Osteoblast (primary cell): ENCODE measurements at regions not wholly inside any gene's neighbourhood (a gene's known extent, or its start where the extent isn't known, plus 50 kb on each side); places are given as distances from the start of the nearest gene placed in this dataset.

Experiments used
- DNase-seq: peaks from one replicate; pipeline ENCODE4 v3.0.0; 2011; ENCODE audit warnings: low spot score, mixed read lengths; ENCODE audit not compliant: insufficient read length; ENCODE audit errors: missing footprints
- H2AFZ ChIP-seq: 2 replicates; pipeline ENCODE4 v1.6.0; 2011; ENCODE audit warnings: mild to moderate bottlenecking, low read length
- H3K27ac ChIP-seq: 2 replicates; pipeline ENCODE4 v1.5.1; 2011; ENCODE audit warnings: mild to moderate bottlenecking, low read depth, low read length, moderate library complexity
- H3K27me3 ChIP-seq: 2 replicates; pipeline ENCODE4 v1.6.0; 2012; ENCODE audit warnings: mild to moderate bottlenecking, control low read depth, inconsistent platforms, low read length, moderate library complexity; ENCODE audit not compliant: insufficient read depth
- H3K36me3 ChIP-seq: 2 replicates; pipeline ENCODE4 v1.5.1; 2011; ENCODE audit warnings: mild to moderate bottlenecking, low read length, control low read depth, moderate library complexity; ENCODE audit not compliant: insufficient read depth
- H3K4me1 ChIP-seq: 2 replicates; pipeline ENCODE4 v1.5.1; 2011; ENCODE audit warnings: mild to moderate bottlenecking, low read length, control low read depth, moderate library complexity; ENCODE audit not compliant: insufficient read depth
- H3K4me2 ChIP-seq: 2 replicates; pipeline ENCODE4 v1.6.0; 2011; ENCODE audit warnings: mild to moderate bottlenecking, low read length; ENCODE audit not compliant: insufficient read depth
- H3K4me3 ChIP-seq: fragments of 200-600 bp; sonication (generic); 3 replicates; pipeline ENCODE4 v1.5.1; 2012; ENCODE audit warnings: mild to moderate bottlenecking, low read length, inconsistent platforms; ENCODE audit not compliant: insufficient read depth
- H3K79me2 ChIP-seq: 2 replicates; pipeline ENCODE4 v1.6.0; 2012; ENCODE audit warnings: mild to moderate bottlenecking, low read length, control low read depth, inconsistent platforms; ENCODE audit not compliant: insufficient read depth
- H3K9me3 ChIP-seq: 2 replicates; pipeline ENCODE4 v1.5.1; 2011; ENCODE audit warnings: low read depth, low read length, control low read depth
- H4K20me1 ChIP-seq: 2 replicates; pipeline ENCODE4 v1.6.0; 2012; ENCODE audit warnings: mild to moderate bottlenecking, low read length, control low read depth; ENCODE audit not compliant: insufficient read depth
- CTCF ChIP-seq: IDR thresholded peaks from 2 replicates; pipeline ENCODE4 v1.5.1; 2011; ENCODE audit warnings: mild to moderate bottlenecking, low read depth, low read length, moderate library complexity; ENCODE audit errors: extremely low read depth

DNA sequence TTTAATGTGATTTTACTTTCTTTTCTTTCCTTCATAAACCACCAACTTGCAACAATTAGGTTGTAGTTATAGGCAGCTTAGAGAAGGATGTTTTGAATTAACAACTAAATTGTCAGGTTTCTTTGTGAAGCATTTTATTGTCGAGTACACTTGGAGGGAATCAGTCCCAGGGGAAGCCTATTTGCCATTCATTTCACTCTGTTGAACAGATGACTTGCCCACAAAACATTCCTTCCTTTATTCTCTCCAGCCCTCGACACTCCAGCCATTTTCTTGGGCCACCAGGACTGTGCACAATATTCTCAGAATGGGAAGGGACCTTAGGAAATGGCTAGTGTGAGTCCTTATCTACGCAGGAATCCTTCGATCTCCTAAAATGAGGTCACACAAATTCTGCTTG lies 620.6 kb downstream of the SOX6 start:
- Histone ChIP-seq H3K4me1 (no peaks in the 10 kb centered on the region), H3K4me2 (no peak overlapping the region), H2AFZ (no peak overlapping the region), H3K27me3 (peaks cover 17% of the 10 kb centered on the region), H3K4me3 (no peak overlapping the region), H3K27ac (no peak overlapping the region), H4K20me1 (no peaks in the 10 kb centered on the region), H3K36me3 (no peaks in the 10 kb centered on the region), H3K79me2 (no peaks in the 10 kb centered on the region), H3K9me3 (no peaks in the 10 kb centered on the region)
- TF ChIP-seq CTCF, result no peak
- no peak for DNase-seq

- H3K4me2 ChIP-seq, result no peak overlapping the region
- no peaks in the 10 kb centered on the region for H3K9me3 ChIP-seq
- no peaks in the 10 kb centered on the region for H3K79me2 ChIP-seq
- H4K20me1 ChIP-seq, result no peaks in the 10 kb centered on the region
- peaks cover 17% of the 10 kb centered on the region for H3K27me3 ChIP-seq
- H3K4me3 ChIP-seq, result no peak overlapping the region
- DNase-seq, result peak; percentile 31
- no peak overlapping the region for H3K27ac ChIP-seq
- no peak overlapping the region for H2AFZ ChIP-seq
- no peak for TF ChIP-seq CTCF
- no peaks in the 10 kb centered on the region for H3K4me1 ChIP-seq
- no peaks in the 10 kb centered on the region for H3K36me3 ChIP-seq
Observed at GRCh38 chr11:15737320-15737719, 619.0 kb downstream of the SOX6 start.

DNA sequence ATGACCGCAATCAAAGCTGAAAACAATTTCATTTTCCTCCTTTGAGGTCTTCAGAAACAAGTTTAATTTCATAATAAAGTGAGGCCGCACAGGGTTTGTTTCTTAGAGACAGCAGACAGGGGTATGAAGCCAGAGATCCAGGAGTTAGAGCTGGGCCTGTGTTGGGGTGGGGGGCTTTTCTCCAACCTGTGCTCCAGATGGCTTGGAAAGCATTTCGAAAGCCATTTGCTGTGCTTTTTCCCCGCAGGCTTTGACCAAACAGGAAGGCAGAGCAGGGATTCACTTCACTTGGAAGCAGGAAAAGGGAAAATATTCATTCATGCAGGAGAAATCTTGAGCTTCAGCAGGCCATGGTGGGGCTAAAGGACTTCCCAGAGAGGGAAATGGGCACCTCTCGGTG lies 617.4 kb downstream of the SOX6 start:
- H4K20me1 ChIP-seq, result no peaks in the 10 kb centered on the region
- H3K4me1 ChIP-seq, result peaks cover 2% of the 10 kb centered on the region
- no peak overlapping the region for H2AFZ ChIP-seq
- DNase-seq, result no peak
- peaks cover 14% of the 10 kb centered on the region for H3K27me3 ChIP-seq
- no peak for TF ChIP-seq CTCF
- no peak overlapping the region for H3K27ac ChIP-seq
- no peaks in the 10 kb centered on the region for H3K9me3 ChIP-seq
- no peaks in the 10 kb centered on the region for H3K79me2 ChIP-seq
- no peak overlapping the region for H3K4me3 ChIP-seq
- no peak overlapping the region for H3K4me2 ChIP-seq
- H3K36me3 ChIP-seq, result no peaks in the 10 kb centered on the region

- Histone ChIP-seq H4K20me1 (no peaks in the 10 kb centered on the region), H3K4me3 (no peak overlapping the region), H2AFZ (no peak overlapping the region), H3K4me2 (no peak overlapping the region), H3K9me3 (no peaks in the 10 kb centered on the region), H3K79me2 (no peaks in the 10 kb centered on the region), H3K27me3 (peaks cover 4% of the 10 kb centered on the region), H3K27ac (no peak overlapping the region), H3K36me3 (no peaks in the 10 kb centered on the region), H3K4me1 (peaks cover 2% of the 10 kb centered on the region)
- peak; percentile 52 for DNase-seq
- no peak for TF ChIP-seq CTCF
Observed at GRCh38 chr11:15742626-15743519, 613.5 kb downstream of the SOX6 start.
